Heart right ventricle (tissue), 16 donors: ENCODE measurements at regions not wholly inside any gene's neighbourhood (a gene's known extent, or its start where the extent isn't known, plus 50 kb on each side); places are given as distances from the start of the nearest gene placed in this dataset.

Experiments used
- ATAC-seq, 8 donors: fragments of 200-7000 bp; cut with Tn5 transposase; one replicate each; pipeline ENCODE4 v1.9.1; 2020; ENCODE audit warnings: mild to moderate bottlenecking in 8 of 8, moderate library complexity in 8 of 8, moderate number of reproducible peaks in 1 of 8
- DNase-seq, 2 donors: peaks; one replicate each; pipeline ENCODE4 v3.0.0-alpha.2; 2020
- H3K27ac ChIP-seq, 10 donors: fragments of 200-600 bp; sonication (generic) in 2 of 10; one replicate each; pipeline versions ENCODE4 v1.5.0 to v1.8.0; 2020 to 2022; ENCODE audit warnings: mild to moderate bottlenecking in 3 of 10
- H3K27me3 ChIP-seq, 7 donors: fragments of 200-600 bp; one replicate each; pipeline ENCODE4 v1.8.0; 2021 to 2022; ENCODE audit warnings: mild to moderate bottlenecking in 2 of 7
- H3K36me3 ChIP-seq, 9 donors: fragments of 200-600 bp; sonication (generic) in 1 of 9; one replicate each; pipeline versions ENCODE4 v1.5.0 to v1.8.0; 2020 to 2022; ENCODE audit warnings: mild to moderate bottlenecking in 2 of 9
- H3K4me1 ChIP-seq, 9 donors: fragments of 200-600 bp; sonication (generic) in 1 of 9; one replicate each; pipeline versions ENCODE4 v1.5.0 to v1.8.0; 2020 to 2022; ENCODE audit warnings: mild to moderate bottlenecking in 4 of 9
- H3K4me3 ChIP-seq, 10 donors: fragments of 200-600 bp; sonication (generic) in 2 of 10; one replicate each; pipeline versions ENCODE4 v1.5.0 to v1.8.0; 2020 to 2022; ENCODE audit warnings: mild to moderate bottlenecking in 7 of 10, moderate library complexity in 2 of 10
- H3K9me3 ChIP-seq, 11 donors: fragments of 200-600 bp in 10 of 11; sonication (generic) in 2 of 11; one replicate each; pipeline versions ENCODE4 v1.5.0 to v1.8.0; 2013 to 2022; ENCODE audit warnings: mild to moderate bottlenecking in 2 of 11, control low read depth in 1 of 11, moderate library complexity in 1 of 11
- CTCF ChIP-seq, 9 donors: fragments of 200-600 bp; sonication (generic) in 2 of 9; IDR thresholded peaks; one replicate each; pipeline versions ENCODE4 v1.5.0 to v1.8.0; 2021 to 2022; ENCODE audit warnings: antibody characterized with exemption in 9 of 9, mild to moderate bottlenecking in 5 of 9, moderate library complexity in 1 of 9
- whole genome bisulfite sequencing, 2 donors: extraction: QIAGEN DNeasy Blood & Tissue Kit; methylation state at CpG; one replicate each; pipeline ENCODE4 v1.1.7; 2013; ENCODE audit warnings: inconsistent platforms in 1 of 2; 5-methylcytosine and 5-hydroxymethylcytosine counted together
- intact Hi-C, 10 donors: fragments of 100-400 bp; cut with DNase I; formaldehyde crosslinking; loops; one replicate each; pipeline versions ENCODE4 v1.11.1 to v1.14.2; 2022
- donor health status: Arrhythmogenic right ventricular cardiomyopathy.
- donor health status: ischemic (EF 13 %, LVEDD 7.1; RV severe dilation, severe dysfunction).
- donor health status: healthy with polysubstance abuse.
- donor health status: DM: no; HTN: yes; CAD: no.
- donor health status: DM: no; HTN: no; CAD: no.
- donor health status: ischemic (EF 25% LVEDD 6.9; RV normal size, moderate dysfunction).
- donor health status: ischemic (EF 25% LVEDD 5.7; RV mildly dilated, moderate dysfunction).
- donor health status: healthy.
- donor health status: DM: yes; HTN: yes; CAD: no.
- donor health status: Ischemic cardiomyopathy.
- donor health status: ischemic (EF 35%, LVEDD 5.7; RV mildly dilated, moderate dysfunction).
- donor health status: nonischemic (EF 11% LVEDD 7.7; RV severe dilation, severe dysfunction).
- donor health status: DM: yes; HTN: yes; CAD: no.
- donor health status: PGD.
- donor health status: ischemic (EF 29% LVEDD 5.4; RV normal size, mild dysfunction).
- donor health status: nonischemic (EF 23%, LVEDD 6.1; RV moderate dilation, normal function).

- no peaks in the 10 kb centered on the region for H3K4me1 ChIP-seq
- no peak overlapping the region for H3K4me3 ChIP-seq
- H3K27ac ChIP-seq = no peak overlapping the region
- intact Hi-C loops = loop anchor here in 1 of 10 donors (10.0 kb wide), 1 partner anchor 292 kb away; no protein-coding TSS in a partner anchor
- H3K27me3 ChIP-seq = peaks cover 0 to 47% (median 20%) of the 10 kb centered on the region in 7 donors
- ATAC-seq (no peak), DNase-seq (no peak)
- H3K9me3 ChIP-seq = no peaks in the 10 kb centered on the region
- no peaks in the 10 kb centered on the region for H3K36me3 ChIP-seq
- TF ChIP-seq CTCF (IDR thresholded peaks at IDR 0.05) = no peak
- WGBS, 2 donors = 83 to 88% methylated on average over 2 of the region's 2 CpGs
Measured at GRCh38 chr2:84317135-84317534, 141.9 kb downstream of the SUCLG1 start.

- Histone ChIP-seq H3K4me1 (no peaks in the 10 kb centered on the region), H3K4me3 (no peak overlapping the region), H3K27ac (no peak overlapping the region), H3K36me3 (no peaks in the 10 kb centered on the region), H3K9me3 (no peaks in the 10 kb centered on the region), H3K27me3 (peaks cover 0 to 31% (median 19%) of the 10 kb centered on the region in 7 donors)
- TF ChIP-seq CTCF (IDR thresholded peaks at IDR 0.05) = peak; percentile 58 to 88 (median 82)
- peak; percentile 71 to 95 (median 82) for ATAC-seq
- peak; percentile 71 to 73 for DNase-seq
- WGBS, 2 donors = 18 to 21% methylated on average over 11 of the region's 11 CpGs
- intact Hi-C loops = loop anchor here in 3 of 10 donors (5.0 to 10.0 kb wide), 2 partner anchors 288 to 290 kb away; no protein-coding TSS in a partner anchor
Measured at GRCh38 chr2:84314901-84315330, 144.2 kb downstream of the SUCLG1 start.

GRCh38 chr2:84314250-84314649, 144.8 kb downstream of the SUCLG1 start:
- DNase-seq (no peak), ATAC-seq (no peak)
- intact Hi-C loops = loop anchor here in 3 of 10 donors (5.0 to 10.0 kb wide), 2 partner anchors 287 to 289 kb away; no protein-coding TSS in a partner anchor
- H3K4me3 ChIP-seq = no peak overlapping the region
- no peak for TF ChIP-seq CTCF (IDR thresholded peaks at IDR 0.05)
- H3K36me3 ChIP-seq = no peaks in the 10 kb centered on the region
- H3K27ac ChIP-seq = no peak overlapping the region
- WGBS, 2 donors = 95 to 97% methylated on average over 6 of the region's 6 CpGs
- peaks cover 0 to 29% (median 13%) of the 10 kb centered on the region in 7 donors for H3K27me3 ChIP-seq
- no peaks in the 10 kb centered on the region for H3K9me3 ChIP-seq
- H3K4me1 ChIP-seq = no peaks in the 10 kb centered on the region

- H3K4me3 ChIP-seq = no peak overlapping the region
- no peak for TF ChIP-seq CTCF (IDR thresholded peaks at IDR 0.05)
- intact Hi-C loops = no loop called here
- H3K4me1 ChIP-seq = no peaks in the 10 kb centered on the region
- H3K27me3 ChIP-seq = peaks cover 0 to 8% (median 0%) of the 10 kb centered on the region in 7 donors
- H3K9me3 ChIP-seq = peaks cover 0 to 22% (median 4%) of the 10 kb centered on the region in 11 donors
- no peaks in the 10 kb centered on the region for H3K36me3 ChIP-seq
- no peak overlapping the region for H3K27ac ChIP-seq
- DNase-seq (no peak), ATAC-seq (no peak)
- 81 to 86% methylated on average over 3 of the region's 3 CpGs for WGBS, 2 donors
Measured at GRCh38 chr2:84309281-84309680, 149.8 kb downstream of the SUCLG1 start.
